HG02884 (cell line): ENCODE measurements at regions not wholly inside any gene's neighbourhood (a gene's known extent, or its start where the extent isn't known, plus 50 kb on each side); places are given as distances from the start of the nearest gene placed in this dataset.
"Not testable (repeated sequence)": the region's sequence is repeated elsewhere in the genome, so short reads cannot be mapped to it uniquely, and the experiment has no call there.

Experiments
- ATAC-seq: cut with Tn5 transposase; IDR thresholded peaks from one replicate; pipeline ENCODE4 v1.9.1; 2021; ENCODE audit warnings: mild to moderate bottlenecking, moderate library complexity; ENCODE audit not compliant: unreplicated experiment

DNA sequence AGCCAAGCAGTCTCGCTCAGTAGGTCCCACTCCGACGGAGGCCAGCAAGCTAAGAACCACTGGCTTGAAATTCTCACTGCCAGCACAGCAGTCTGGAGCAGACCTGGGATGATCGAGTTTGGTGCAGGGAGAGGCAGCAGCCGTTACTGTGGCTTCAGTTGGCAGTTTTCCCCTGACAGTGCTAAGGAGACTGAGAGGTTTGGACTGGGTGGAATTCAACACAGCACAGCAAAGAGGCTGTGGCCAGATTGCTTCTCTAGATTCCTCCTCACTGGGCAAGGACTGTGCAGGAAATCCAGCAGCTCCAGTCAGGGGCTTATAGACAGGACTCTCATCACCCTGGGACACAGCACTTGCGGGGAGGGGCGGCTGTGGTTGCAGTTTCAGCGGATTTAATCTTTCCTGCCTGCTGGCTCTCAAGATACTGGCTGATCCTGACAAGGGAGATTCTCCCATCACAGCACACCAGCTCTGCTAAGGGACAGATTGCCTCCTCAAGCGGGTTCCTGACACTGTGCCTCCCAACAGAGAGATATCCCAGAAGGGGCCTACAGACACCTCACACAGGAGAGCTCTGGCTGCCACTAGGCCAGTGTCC lies 122.1 kb downstream of the YIPF5 start:
- no peak for ATAC-seq

DNA sequence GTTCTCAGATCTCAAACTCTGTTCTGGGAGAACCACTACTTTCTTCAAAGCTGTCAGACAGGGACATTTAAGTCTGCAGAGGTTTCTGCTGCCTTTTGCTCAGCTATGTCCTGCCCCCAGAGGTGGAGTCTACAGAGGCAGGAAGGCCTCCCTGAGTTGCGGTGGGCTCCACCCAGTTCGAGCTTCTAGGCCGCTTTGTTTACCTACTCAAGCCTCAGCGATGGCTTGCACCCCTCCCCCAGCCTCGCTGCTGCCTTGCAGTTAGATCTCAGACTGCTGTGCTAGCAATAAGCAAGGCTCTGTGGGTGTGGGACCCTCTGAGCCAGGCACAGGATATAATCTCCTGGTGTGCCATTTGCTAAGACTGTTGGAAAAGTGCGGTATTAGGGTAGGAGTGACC lies 115.1 kb downstream of the YIPF5 start:
- not testable (repeated sequence) for ATAC-seq

DNA sequence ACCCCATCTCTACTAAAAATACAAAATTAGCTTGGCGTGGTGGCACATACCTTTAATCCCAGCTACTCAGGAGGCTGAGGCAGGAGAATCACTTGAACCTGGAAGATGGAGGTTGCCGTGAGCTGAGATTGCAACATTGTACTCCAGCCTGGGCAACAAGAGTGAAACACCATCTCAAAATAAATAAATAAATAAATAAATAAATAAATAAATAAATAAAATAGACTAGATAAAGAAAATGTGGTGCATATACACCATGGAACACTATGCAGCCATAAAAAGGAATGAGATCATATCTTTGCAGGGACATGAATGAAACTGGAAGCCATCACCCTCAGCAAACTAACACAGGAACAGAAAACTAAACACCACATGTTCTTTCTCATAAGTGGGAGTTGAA lies 110.4 kb downstream of the YIPF5 start:
- ATAC-seq: not testable (repeated sequence)

DNA sequence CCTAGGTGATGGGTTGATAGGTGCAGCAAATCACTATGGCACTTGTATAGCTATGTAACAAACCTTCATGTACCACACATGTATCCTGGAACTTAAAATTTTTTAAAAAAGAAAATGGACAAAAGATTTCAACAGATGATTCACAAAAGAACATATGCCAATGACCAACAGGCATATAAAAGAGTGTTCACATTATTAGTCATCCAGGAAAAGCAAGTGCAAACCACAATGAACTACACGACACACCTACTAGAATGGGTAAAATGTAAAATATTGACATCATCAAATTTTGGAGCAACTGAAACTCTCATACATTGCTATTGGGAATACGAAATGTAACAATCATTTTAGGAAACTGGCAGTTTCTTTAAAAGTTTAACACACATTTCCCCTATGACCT lies 109.9 kb downstream of the YIPF5 start:
- ATAC-seq: no peak

DNA sequence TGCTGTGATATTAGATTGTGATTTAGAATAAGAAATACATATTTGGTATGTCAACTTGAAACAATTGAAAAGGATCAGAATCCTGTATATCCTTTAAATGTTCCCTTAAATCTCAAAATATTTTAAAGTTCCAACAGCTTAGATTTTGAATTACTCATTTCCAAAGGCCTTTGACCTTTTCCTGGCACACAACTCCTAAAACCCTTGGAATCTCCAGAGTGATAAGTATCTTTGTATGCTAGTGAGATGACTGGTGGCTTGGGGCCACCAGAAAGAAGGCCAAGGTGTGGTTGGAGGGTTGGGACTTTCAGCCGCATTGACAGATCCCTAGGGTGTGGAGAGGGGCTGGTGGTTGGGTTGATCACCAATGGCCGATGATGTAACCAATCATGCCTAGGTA lies 104.7 kb downstream of the YIPF5 start:
- no peak for ATAC-seq

DNA sequence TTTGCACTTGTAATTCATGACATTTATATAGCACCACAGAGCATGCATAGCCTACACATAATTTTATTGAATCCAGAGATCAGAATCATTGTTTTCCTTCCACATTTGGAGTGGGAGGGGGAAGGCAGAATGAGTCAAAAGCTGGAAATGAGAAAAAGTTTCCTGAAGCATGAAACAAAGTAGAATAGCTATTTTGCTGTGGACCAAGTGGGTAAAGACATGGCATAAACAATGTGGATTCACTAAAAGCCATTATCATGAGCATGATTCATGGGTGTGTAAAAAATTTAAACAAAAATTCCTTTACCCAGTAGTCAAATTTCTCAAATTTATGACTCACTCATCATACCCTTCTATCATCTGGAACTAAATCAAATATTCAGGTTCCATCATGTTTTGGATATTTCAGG lies 97.9 kb downstream of the YIPF5 start:
- ATAC-seq: no peak

DNA sequence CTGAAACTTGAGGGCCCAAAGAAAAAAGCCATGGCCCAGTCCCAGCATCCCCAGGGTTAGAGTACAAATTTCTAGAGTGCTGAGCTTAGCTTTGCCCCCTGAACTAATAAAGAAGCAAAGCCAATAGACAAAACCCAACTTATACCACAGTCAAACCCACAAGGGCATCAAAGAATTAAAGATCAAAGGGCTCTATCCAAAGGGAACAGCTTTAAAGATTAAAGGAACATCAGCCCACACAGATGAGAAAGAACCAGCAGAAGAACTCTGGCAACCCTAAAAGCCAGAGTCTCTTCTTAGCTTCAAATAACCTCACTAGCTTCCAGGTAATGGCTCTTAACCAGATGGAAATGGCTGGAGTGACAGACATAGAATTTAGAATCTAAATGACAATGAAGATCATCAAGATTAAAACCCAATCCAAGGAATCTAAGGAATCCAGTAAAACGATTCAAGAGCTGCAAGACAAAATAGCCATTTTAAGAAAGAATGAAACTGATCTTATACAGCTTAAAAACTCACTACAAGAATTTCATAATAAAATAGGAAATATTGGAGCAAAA lies 93.9 kb downstream of the YIPF5 start:
- ATAC-seq: no peak

DNA sequence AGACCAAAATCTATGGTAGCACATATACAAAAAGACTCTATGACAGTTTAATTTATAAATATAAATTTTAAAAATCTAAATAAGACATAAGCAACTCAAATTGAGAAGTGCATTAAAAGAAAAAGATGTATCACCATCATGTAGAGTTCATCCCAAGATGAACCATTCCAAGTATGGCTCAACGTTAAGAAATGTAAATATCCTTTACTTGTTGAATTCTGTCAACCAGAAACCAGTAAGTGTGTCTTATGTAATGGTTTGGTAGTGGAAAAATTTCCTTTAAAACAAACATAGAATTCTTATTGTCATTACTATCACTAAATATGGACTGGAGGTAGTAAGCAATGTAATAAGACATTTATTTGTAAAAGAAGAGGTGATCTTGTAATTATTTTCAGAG lies 87.3 kb downstream of the YIPF5 start:
- no peak for ATAC-seq

DNA sequence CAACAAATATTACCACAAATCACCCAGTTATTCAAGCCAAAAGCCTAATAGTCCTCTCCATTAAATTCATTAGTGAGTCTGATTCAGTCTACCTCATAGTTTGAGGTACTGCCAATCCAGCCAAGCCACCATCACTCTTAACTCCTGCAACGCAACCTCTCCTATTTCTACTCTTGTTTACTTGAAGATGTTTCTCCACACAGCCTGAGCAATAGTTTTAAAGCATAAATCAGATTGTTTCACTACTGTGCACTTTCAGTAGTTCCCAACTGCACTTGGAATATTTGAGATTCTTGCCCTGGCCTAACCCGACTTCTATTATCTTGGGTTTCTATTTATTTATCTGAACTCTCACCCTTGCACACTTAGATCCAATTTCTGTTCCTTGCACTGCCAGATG lies 85.5 kb downstream of the YIPF5 start:
- no peak for ATAC-seq

DNA sequence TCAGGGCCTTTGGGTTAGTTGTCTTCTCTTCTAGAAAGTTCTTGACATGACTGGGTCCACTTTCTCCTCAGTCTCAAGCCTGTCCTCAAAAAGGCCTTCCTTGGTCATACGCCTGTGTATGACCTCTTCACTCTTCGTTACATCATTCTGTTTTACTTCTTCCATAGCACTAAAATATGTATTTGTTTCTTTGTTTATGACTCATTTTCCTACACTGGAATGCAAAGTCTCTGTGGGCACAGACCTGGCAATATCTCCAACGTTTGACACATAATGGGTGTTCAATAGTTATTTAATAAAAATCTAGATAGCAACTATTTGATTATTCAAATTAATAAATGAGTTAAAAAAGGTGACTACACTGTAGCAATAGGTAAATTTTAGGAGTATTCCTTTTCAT lies 85.1 kb downstream of the YIPF5 start:
- no peak for ATAC-seq

DNA sequence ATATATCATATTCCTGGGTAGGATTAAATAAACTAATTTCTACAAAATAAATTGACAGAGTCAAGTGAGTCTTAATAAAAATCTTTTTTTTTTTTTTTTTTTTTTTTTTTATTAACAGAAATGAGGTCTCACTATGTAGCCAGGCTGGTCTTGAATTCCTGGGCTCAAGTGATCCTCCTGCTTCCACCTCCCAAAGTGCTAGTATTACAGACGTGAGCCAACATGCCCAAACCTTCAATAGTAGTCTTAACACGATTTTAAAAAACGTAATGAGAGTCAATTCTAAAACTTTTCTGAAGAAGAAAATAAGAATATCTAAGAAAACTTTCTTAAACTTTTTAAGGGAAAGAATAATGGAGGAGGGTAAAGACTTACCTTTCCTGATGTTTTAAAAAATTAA lies 84.2 kb downstream of the YIPF5 start:
- no peak for ATAC-seq

DNA sequence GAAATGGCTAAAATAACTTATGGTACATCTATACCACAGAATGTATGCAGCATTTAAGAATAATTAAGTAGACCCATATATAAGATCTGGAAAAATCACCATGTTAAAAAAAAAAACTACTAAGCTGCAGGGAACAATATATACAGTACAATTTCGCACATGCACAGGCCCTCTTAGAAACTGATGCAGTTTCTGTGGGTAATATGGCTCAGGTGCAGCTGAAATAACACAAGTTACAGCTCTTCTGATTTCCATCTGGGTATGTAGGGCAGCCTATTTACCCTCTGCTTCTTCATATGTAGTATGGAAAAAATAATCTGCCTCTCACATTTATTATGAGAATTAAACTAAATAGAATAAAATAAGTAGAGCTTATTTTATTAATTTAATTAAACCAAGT lies 82.9 kb downstream of the YIPF5 start:
- no peak for ATAC-seq

DNA sequence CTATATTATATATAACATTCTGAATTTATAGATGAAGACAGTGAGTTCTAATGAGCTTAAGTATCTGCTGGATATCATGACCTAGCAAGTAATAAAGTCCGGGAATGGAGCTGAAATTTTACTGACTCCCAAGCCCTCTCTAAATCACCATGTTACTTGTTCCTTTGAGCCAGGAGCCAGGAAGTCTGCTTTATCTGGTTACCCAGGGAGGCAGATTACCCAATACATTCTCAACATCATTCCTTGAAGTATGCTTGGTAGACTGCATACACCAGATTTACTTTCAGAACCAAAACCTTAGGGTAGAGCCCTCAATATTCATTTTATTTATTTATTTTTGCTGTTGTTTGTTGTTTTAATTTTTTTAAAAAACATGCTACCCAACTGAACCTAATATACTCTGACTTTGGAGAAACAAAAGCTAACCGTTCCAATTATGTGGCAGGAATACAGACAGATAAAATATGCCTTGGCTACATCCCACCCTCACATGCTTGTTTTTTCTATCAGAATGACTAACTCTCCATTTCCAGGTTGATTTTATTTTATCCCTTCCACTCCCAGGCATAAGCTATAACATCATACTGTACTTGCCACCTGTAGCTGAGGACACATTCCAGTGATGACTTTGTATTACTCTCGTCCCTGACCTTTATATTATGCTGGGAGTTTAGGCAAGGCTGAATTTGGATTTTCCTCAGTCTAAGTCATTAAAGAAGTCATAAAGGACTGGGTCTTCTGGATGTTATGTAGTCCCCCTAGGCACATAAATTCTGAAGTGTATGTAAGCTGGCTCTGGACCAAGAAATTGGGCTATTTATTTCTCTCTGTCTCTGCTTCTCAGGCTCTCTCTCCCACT lies 82.0 kb downstream of the YIPF5 start:
- no peak for ATAC-seq

DNA sequence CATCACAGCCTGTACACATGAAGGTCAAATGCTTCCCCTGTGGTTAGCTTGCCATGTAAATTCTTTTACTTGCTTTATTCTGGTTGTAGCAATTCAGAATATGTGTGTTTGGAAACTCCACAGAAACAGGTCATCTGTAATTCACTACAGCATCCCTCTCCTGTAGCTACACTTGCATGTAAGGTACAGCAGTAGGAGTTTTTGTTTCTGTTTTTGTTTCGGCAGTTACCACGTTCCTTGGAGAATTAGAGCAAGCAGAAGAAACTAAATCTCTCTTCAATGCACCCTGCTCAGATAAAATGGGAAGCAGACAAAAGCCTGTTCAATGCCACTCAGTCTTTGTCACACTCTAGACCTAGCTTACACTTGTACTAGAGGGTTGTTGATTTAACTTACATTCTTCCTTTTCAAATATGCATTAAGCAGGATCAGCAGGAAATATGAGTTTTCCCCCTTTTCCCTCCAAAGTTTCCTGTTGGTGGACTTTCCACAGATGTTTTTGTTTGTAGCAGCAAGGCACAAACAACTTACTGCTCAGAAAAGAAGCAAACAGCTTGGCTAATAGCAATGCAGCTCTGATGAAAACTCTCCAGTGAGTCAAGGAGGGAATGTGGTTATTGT lies 80.9 kb downstream of the YIPF5 start:
- ATAC-seq: peak; percentile 71

DNA sequence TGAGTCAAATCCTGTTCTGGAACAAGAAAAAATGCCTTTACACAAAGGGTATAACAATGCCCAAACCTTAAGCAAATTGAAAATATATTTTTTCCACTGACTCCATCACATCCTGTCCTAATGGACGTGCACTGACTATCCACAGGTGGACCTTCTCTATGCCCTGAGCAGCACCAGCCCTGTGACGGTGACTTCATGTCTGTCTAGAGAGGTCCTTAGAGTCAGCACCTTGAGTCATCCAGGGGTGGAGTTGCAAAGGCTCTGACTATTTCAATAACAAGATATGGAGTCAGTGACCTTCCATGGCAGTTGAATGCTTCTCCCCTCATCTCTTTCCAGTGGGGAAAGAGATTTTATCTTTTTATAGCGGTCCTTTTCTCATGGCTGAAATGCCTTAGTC lies 78.0 kb downstream of the YIPF5 start:
- no peak for ATAC-seq

DNA sequence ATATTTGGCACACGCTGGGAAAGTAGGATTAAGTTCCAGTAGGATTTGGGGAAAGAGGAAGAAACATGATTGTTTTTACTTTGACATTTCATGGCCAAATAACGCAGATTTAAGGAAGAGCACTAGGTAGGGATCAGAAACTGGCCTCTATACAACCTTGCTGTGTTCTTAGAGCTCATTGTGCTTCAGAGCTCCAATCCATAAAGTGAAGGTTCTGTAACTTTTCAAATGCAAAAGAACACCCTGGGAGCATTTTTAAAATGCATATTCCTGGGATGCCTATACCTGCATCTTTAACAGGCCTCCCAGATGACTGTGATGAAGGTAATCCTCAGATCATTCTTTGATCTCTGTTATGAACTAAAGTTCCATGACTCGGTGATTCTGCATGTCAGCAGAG lies 77.1 kb downstream of the YIPF5 start:
- no peak for ATAC-seq

DNA sequence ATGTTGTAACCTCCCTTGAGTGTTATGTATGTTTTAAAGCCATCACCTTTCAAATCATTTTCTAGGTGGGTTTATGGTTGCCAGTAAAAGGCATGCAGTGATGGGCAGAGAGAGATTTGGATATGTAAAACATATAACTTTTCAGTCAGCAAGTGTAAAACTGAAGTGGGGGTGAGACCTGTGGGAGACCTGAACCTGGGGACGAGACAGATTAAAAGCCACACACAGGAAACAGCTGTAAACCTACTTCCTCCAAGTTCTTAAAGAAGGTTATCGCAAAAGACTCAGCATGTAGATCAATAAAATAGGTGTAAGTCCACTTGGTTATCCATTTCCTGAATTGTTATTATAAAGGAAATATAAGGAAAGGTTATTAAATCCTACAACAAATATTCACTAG lies 76.6 kb downstream of the YIPF5 start:
- no peak for ATAC-seq

DNA sequence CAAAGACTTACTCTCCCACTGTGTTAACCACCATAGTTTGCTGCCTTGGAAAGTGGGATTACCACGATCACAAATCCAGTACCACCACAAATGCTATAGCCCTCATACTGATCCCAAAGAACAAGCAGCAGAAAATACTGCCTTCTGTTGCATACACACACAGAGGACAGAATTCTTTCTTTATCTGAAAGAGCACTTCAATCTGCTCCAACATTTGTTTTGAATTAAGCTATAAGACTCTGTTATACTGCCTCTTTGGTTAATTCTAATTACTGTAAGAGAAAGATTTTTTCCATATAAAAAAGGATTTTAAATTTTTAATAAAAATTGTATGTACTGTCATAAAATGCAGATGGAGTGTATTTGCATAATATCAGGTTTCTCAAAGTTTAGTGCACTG lies 69.8 kb downstream of the YIPF5 start:
- no peak for ATAC-seq

DNA sequence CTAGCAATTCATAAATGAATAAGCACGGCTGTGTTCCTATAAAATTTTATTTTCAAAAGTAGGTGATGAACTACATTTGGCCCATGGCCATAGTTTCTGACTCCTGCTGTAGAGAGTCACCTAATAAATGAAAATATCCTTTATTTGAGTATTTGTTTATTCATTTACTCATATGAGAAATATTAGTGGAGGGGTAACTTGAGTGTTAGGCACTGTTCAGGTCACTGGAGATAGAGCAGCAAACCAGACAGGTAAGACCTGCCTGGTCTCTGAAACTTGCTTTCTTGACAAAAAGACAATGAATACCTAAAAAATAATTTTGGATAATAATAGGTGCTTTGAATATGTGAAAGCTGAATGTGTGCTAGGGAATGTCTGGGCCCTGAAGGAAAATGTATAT lies 68.8 kb downstream of the YIPF5 start:
- ATAC-seq: no peak

DNA sequence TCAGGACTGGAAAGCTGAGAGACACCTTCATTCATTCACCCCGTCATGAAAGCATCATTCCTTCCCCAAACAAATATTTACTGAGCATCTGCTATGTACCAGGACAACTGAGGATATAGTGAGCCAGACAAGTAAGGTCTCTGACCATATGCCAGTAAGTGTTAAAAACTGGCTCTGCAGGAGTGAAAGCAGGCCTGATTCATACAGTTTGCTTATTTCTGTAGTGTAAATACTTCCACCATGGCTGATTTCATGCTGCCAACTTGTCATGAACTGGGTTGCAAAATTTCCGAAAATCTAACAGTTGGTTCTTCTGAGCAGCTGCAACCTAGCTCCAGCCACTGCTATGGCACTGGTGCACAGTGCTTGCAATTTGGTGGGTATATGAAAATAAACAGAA lies 68.1 kb downstream of the YIPF5 start:
- ATAC-seq: no peak

DNA sequence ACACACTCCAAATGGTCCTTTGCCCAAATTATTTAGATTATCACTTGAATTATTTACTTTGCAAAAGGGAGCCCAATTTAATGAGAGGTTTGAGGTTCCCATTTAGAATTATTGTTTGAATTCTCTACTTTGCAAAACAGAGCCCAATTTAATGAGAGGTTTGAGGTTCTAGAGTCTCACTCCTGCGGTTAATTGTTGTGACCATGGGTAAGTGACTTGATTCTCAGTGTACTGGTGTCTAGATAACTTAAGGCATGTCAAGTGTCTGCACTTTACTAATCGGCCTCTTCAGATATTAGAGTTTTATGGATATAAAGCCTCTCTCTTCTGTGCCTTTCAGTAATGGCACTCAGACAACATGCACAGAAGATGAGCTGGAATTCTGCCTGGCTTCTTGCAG lies 67.5 kb downstream of the YIPF5 start:
- no peak for ATAC-seq
